HUES48 (cell line): ENCODE measurements at regions not wholly inside any gene's neighbourhood (a gene's known extent, or its start where the extent isn't known, plus 50 kb on each side); places are given as distances from the start of the nearest gene placed in this dataset.

ENCODE experiments used
- H3K27ac ChIP-seq: one replicate; pipeline ENCODE4 v1.7.0; 2013; ENCODE audit warnings: low read depth, low read length, inconsistent platforms
- H3K27me3 ChIP-seq: 2 replicates; pipeline ENCODE4 v1.6.1; 2013; ENCODE audit warnings: mild to moderate bottlenecking, low read length; ENCODE audit not compliant: control insufficient read depth, insufficient read depth
- H3K36me3 ChIP-seq: 2 replicates; pipeline ENCODE4 v1.6.1; 2013; ENCODE audit warnings: low read length; ENCODE audit not compliant: control insufficient read depth, insufficient read depth
- H3K4me1 ChIP-seq: 2 replicates; pipeline ENCODE4 v1.6.1; 2013; ENCODE audit warnings: mild to moderate bottlenecking, low read length; ENCODE audit not compliant: control insufficient read depth, insufficient read depth
- H3K4me3 ChIP-seq: 2 replicates; pipeline ENCODE4 v1.5.1; 2013; ENCODE audit warnings: mild to moderate bottlenecking, low read depth, low read length
- H3K9ac ChIP-seq: 2 replicates; pipeline ENCODE4 v1.6.1; 2013; ENCODE audit warnings: mild to moderate bottlenecking, low read depth, low read length, moderate library complexity
- H3K9me3 ChIP-seq: 2 replicates; pipeline ENCODE4 v1.6.1; 2013; ENCODE audit warnings: low read length; ENCODE audit not compliant: control insufficient read depth, insufficient read depth

DNA sequence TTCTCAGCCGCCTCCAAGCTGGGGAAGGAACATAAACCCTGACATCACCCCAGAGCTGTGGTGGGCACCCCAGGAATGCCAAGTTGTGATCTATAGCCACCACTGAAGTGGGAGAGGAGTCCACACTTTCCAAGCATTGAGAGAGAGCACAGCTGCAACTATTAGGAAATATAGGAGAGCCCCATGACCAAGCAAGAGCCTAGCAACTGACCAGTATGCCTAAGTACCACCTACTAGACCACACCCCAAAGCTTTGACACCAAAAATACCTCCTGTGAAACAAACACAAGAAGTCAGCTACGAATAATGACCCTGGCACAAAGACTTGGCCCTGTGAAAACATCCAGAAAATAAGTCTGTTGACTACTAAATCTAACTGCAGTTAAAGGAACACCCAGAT lies 804.1 kb upstream of the IGFBP3 start:
- H3K4me3 ChIP-seq = no peak overlapping the region
- no peak overlapping the region for H3K27ac ChIP-seq
- H3K9me3 ChIP-seq = no peaks in the 10 kb centered on the region
- H3K36me3 ChIP-seq = no peaks in the 10 kb centered on the region
- H3K9ac ChIP-seq = no peak overlapping the region
- no peaks in the 10 kb centered on the region for H3K27me3 ChIP-seq
- no peaks in the 10 kb centered on the region for H3K4me1 ChIP-seq

DNA sequence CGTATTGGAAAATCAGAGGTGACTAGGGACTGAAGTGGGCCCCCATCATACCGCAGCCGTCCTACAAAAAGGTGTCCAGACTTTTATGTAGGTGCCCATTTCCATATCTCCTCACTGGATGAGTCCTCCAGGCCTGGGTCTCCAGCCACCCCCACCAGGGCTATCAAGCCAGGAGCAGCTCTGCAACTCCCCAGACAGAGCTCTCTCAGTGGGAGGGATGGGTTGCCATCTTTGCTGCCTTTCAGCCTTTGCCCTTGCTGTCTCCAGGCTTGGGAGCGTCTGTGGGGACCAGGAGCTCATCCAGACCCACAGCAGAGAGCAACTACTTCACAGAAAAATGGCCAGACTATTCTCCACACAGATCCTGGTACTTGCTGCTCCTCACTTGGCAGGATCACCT lies 802.7 kb upstream of the IGFBP3 start:
- no peaks in the 10 kb centered on the region for H3K27me3 ChIP-seq
- no peak overlapping the region for H3K4me3 ChIP-seq
- H3K27ac ChIP-seq = no peak overlapping the region
- H3K9ac ChIP-seq = no peak overlapping the region
- H3K36me3 ChIP-seq = no peaks in the 10 kb centered on the region
- no peaks in the 10 kb centered on the region for H3K4me1 ChIP-seq
- no peaks in the 10 kb centered on the region for H3K9me3 ChIP-seq

DNA sequence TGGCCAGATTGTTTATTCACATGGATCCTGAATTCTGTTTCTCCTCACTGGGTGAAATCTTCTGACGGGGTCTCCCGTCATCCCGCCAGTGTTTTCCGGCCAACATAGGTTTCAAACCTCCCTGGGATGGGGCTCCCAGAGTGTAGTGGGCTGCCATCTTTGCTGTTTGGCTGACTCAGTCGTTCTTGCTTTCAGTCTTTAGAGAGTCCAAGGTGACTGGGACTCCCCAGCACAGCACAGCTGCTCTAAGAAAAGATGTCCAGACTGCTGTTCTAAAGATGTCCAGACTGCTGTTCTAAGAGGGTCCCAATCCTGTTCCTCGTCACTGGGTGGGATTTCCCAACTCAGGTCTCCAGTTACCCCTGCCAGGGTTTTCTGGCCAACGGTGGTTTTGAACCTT lies 801.9 kb upstream of the IGFBP3 start:
- no peaks in the 10 kb centered on the region for H3K36me3 ChIP-seq
- no peak overlapping the region for H3K27ac ChIP-seq
- no peaks in the 10 kb centered on the region for H3K4me1 ChIP-seq

DNA sequence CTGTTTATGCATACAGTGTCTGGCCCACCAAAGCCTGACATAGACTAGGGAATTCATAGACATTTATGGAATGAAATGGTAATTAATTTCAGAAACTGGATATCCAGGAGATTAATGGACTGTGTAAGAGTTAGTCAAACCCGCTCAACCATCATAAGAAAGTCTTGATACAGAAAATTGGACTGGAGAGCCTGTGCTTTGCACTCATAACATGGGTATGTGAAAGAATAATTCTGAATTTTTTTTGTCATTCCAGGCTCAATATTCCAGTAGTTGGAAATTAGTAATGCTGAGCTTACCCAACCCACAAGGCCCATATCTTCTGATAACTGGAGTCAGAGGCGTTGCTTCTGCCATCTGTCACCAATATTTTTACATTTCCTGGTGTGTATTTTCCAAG lies 799.7 kb upstream of the IGFBP3 start:
- Histone ChIP-seq H3K36me3 (no peaks in the 10 kb centered on the region), H3K4me1 (no peaks in the 10 kb centered on the region), H3K4me3 (no peak overlapping the region), H3K9me3 (no peaks in the 10 kb centered on the region), H3K9ac (no peak overlapping the region), H3K27ac (no peak overlapping the region), H3K27me3 (no peaks in the 10 kb centered on the region)

More for the DNA sequence above, 801.9 kb upstream of the IGFBP3 start:
- Histone ChIP-seq H3K27me3 (no peaks in the 10 kb centered on the region), H3K9ac (no peak overlapping the region), H3K9me3 (no peaks in the 10 kb centered on the region), H3K4me3 (no peak overlapping the region)

DNA sequence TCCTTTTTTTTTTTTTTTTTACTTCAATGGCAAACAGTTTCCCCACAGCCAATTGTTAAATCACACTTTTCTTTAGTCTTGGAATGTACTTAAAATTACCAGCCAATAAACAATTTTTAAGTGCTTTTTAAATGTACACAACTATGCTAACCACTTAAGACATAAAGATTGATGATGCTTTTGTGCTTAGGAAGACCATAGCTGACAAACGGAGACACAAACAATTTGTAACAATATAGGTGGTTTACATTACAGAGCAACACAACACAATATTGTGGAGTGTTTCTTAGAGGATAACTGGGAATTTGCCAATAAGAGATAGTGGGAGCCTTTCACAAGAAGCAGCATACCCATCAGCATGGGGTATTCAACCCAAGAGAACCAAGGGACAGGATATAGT lies 798.5 kb upstream of the IGFBP3 start:
- Histone ChIP-seq H3K9me3 (no peaks in the 10 kb centered on the region), H3K27ac (no peak overlapping the region), H3K36me3 (no peaks in the 10 kb centered on the region), H3K27me3 (no peaks in the 10 kb centered on the region), H3K4me1 (no peaks in the 10 kb centered on the region), H3K9ac (no peak overlapping the region), H3K4me3 (no peak overlapping the region)

DNA sequence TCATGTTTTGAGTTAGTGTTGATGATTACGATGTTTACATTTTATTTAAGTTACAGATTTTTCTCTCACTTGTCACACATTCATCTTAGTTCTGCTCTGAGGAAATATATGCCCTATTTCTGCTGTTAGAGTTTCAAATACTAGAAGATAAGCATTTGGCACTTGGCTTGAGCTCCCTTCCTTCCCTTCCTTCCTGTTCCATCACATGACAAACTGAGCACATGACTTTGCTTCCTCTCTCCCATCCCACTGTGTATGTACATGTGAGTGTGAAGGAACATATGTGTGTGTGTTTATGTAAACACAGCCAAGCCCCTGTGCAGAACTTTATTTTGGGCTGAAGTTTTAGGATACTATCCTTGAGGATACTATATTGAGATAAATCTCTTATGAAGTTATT lies 795.9 kb upstream of the IGFBP3 start:
- Histone ChIP-seq H3K9me3 (no peaks in the 10 kb centered on the region), H3K9ac (no peak overlapping the region), H3K27ac (no peak overlapping the region), H3K36me3 (no peaks in the 10 kb centered on the region), H3K4me1 (no peaks in the 10 kb centered on the region), H3K4me3 (no peak overlapping the region), H3K27me3 (no peaks in the 10 kb centered on the region)

DNA sequence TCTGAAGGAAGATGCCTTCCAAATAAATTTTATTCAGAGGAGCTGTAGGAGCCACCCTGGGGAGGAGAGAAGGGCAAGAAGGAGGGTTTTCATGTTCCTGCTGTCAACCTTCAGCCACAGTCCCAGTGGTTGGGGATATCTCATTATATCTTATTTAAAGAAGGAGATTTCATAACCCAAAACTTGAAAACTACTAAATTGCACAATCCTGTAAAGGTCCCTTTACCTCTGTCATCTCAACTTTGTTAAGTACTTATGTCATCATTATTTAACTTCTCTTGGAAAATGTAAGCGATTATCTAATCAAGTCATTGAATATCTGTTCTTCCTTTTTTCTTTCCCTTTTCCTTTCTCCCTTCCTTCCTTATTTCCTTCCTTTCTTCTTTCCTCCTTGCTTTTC lies 794.5 kb upstream of the IGFBP3 start:
- Histone ChIP-seq H3K27me3 (no peaks in the 10 kb centered on the region), H3K9ac (no peak overlapping the region), H3K4me3 (no peak overlapping the region), H3K36me3 (no peaks in the 10 kb centered on the region), H3K27ac (no peak overlapping the region), H3K9me3 (no peaks in the 10 kb centered on the region), H3K4me1 (no peaks in the 10 kb centered on the region)

DNA sequence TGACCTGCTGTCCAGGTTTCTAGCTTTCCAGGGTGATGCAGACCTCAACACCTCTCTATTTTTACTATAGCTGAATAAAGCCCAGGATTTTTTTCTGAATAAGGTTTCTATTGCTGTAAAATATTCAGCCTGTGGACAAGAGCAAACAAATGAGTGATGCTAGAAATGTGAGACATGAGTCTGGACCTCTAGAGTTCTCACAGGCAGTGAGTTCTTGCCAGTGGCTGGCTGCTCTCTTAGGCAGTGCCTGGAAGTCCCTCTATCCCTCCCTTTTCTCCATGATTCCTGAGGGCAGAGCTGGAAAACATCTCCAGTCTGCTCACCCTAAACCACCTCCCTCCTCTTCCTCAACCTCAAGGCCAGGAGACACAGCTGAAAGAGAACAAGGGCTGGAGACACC lies 793.8 kb upstream of the IGFBP3 start:
- Histone ChIP-seq H3K27ac (no peak overlapping the region), H3K9ac (no peak overlapping the region), H3K27me3 (no peaks in the 10 kb centered on the region), H3K4me3 (no peak overlapping the region), H3K9me3 (no peaks in the 10 kb centered on the region), H3K4me1 (no peaks in the 10 kb centered on the region), H3K36me3 (no peaks in the 10 kb centered on the region)

DNA sequence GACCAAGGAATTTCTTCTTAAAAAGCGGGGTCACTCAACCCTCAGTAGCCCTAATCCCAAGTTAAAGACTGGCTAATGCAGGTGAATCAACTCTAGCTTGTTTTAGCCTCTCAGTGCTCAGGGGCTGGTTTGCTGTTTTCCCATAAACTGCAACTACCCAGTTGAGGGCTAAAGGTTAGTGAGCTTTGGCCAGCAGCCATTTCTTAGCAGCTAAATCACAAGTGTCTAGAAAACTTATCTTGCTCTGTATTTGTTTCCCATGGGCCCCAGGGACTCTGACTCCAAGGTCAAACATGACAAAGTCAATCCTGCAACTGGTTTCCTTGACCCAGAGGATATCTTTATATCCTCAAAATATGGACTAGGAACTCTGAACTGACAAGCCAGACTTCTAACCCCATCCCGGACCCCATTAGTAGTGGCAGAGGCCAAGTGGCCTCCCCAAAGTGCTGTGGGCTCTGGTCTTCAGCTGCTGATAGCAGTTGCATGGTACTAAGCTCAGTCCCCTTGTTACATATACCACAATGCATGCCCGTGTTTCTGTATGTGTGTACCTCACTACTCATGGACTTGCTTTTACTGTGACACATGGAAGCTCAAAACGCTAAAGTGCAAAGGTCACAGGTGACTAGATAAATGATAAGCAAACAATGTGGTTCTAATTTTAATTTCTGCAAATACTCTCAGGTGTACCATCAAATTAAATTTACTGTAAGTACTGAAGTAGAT lies 793.0 kb upstream of the IGFBP3 start:
- no peaks in the 10 kb centered on the region for H3K9me3 ChIP-seq

DNA sequence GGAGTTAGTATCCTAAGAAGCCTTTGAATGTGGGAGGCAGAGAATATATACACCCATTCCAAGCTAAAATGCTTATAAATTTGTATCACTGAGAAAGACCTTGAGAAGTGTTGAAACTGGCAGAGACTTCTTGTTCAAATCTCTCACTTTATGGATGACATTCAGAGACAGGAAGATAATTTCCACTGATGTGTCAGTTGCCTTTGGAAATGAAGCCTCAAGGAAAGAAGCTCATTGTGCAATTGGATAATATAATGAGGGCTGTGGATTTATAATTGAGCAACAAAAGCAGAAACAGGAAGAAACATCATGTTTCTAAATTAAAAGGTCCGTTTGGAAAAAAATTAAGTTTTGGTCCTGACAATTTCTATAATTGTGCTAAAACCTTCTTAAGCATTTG lies 789.9 kb upstream of the IGFBP3 start:
- no peaks in the 10 kb centered on the region for H3K36me3 ChIP-seq
- H3K4me3 ChIP-seq = no peak overlapping the region
- peaks cover 4% of the 10 kb centered on the region; the same call in 1 of the 2 replicates for H3K4me1 ChIP-seq
- H3K9me3 ChIP-seq = no peaks in the 10 kb centered on the region
- H3K9ac ChIP-seq = no peak overlapping the region
- H3K27ac ChIP-seq = no peak overlapping the region
- H3K27me3 ChIP-seq = no peaks in the 10 kb centered on the region

More for the DNA sequence above, 793.0 kb upstream of the IGFBP3 start:
- no peaks in the 10 kb centered on the region for H3K36me3 ChIP-seq
- no peaks in the 10 kb centered on the region for H3K4me1 ChIP-seq
- no peak overlapping the region for H3K4me3 ChIP-seq
- no peak overlapping the region for H3K27ac ChIP-seq
- H3K27me3 ChIP-seq = no peaks in the 10 kb centered on the region
- no peak overlapping the region for H3K9ac ChIP-seq

DNA sequence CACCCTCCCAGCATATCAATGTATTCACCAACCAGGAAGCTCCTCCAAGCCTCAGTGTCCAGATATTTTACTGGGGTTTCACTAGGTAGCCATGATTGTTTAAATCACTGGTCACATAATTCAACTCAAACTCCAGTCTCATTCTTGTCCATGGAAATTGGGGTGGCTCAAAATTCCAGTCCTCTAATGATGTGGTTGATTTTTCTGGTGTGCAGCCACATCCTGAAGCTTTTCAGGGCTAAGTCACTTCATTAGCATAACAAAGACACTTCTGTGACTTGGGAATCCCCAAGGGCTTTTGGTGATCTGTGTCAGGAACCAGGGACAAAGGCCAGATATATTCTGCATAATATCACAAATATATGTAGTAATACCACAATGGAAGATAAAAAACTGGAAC lies 786.9 kb upstream of the IGFBP3 start:
- peaks cover 4% of the 10 kb centered on the region; the same call in 1 of the 2 replicates for H3K4me1 ChIP-seq
- no peak overlapping the region for H3K4me3 ChIP-seq
- no peaks in the 10 kb centered on the region for H3K27me3 ChIP-seq
- H3K36me3 ChIP-seq = no peaks in the 10 kb centered on the region
- H3K9ac ChIP-seq = no peak overlapping the region
- peak overlapping the region; percentile 40 for H3K27ac ChIP-seq
- no peaks in the 10 kb centered on the region for H3K9me3 ChIP-seq
